ENCODE measurements at regions not wholly inside any gene's neighbourhood (a gene's known extent, or its start where the extent isn't known, plus 50 kb on each side); places are given as distances from the start of the nearest gene placed in this dataset.

DNA sequence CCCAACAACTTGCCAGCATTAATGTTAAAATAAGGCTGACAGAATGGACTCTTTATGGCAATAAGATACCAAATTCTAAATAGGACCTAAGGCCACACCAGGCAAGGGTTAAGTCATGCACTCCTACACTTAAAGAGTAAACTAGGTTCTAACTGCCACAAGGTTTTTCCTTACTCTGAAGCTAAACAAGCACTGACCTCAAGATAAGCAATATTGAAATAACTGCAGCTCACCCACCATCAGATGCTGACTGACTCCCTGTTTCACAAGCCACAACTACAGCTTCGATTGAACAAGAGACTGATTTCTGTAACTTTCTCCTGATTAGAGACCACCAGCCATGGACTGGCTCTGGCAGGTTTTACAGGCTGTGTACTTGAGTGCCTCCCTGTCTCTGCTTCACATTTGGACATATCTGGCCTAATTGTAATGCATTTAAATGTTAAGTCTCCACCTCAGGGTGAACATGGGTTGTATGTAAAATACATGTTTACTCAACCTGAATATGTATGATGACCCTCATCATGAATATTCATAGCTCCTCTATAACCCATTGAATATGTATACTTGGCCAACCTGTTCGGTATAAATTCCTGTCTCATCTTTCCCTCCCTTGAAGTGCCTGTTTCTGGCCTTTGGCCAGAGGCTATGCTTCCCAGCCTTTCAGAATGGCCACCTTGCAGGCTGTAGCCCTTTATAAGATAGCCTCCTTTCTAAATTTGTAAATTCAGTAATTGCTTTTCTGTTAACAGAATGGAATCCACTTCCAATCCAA is 70.5 kb upstream of the DAAM1 start:
- H2AFZ ChIP-seq (ENCODE audit: low read depth, low read length), result no peak overlapping the region
- H3K79me2 ChIP-seq (replicated peaks; ENCODE audit: insufficient read depth, low read length), result no peaks in the 10 kb centered on the region
- no peaks in the 10 kb centered on the region for H3K9me2 ChIP-seq (ENCODE audit: insufficient read depth, low read length)
- no peaks in the 10 kb centered on the region for H3K36me3 ChIP-seq (ENCODE audit: insufficient read depth, low read length)
- no peaks in the 10 kb centered on the region for H4K20me1 ChIP-seq (ENCODE audit: insufficient read depth)
- H3K4me3 ChIP-seq (ENCODE audit: low read length), result no peak overlapping the region
- H3K9ac ChIP-seq (ENCODE audit: low read length), result no peak overlapping the region
- no peak overlapping the region for H3K27ac ChIP-seq (ENCODE audit: low read length)
- H3F3A ChIP-seq (ENCODE audit: insufficient read depth, low read length, poor library complexity, severe bottlenecking), result no peaks in the 10 kb centered on the region
- no peak overlapping the region for H3K4me2 ChIP-seq (ENCODE audit: low read length)
- H3K9me3 ChIP-seq (ENCODE audit: low read length), result no peaks in the 10 kb centered on the region
- TF ChIP-seq, protein P1, sequence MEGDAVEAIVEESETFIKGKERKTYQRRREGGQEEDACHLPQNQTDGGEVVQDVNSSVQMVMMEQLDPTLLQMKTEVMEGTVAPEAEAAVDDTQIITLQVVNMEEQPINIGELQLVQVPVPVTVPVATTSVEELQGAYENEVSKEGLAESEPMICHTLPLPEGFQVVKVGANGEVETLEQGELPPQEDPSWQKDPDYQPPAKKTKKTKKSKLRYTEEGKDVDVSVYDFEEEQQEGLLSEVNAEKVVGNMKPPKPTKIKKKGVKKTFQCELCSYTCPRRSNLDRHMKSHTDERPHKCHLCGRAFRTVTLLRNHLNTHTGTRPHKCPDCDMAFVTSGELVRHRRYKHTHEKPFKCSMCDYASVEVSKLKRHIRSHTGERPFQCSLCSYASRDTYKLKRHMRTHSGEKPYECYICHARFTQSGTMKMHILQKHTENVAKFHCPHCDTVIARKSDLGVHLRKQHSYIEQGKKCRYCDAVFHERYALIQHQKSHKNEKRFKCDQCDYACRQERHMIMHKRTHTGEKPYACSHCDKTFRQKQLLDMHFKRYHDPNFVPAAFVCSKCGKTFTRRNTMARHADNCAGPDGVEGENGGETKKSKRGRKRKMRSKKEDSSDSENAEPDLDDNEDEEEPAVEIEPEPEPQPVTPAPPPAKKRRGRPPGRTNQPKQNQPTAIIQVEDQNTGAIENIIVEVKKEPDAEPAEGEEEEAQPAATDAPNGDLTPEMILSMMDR (IDR thresholded peaks at IDR 0.05; ENCODE audit: poor library complexity, severe bottlenecking), result no peak
- no peak for TF ChIP-seq TAF1 (IDR thresholded peaks at IDR 0.05; ENCODE audit: low read depth)
- no peak for TF ChIP-seq EP300 (conservative IDR thresholded peaks at IDR 0.05; ENCODE audit: poor library complexity, severe bottlenecking)
- no peak for TF ChIP-seq EZH2 (IDR thresholded peaks at IDR 0.05; ENCODE audit: borderline replicate concordance, insufficient read depth, low read length, poor library complexity, severe bottlenecking)
- no peak for TF ChIP-seq SMC3 (conservative IDR thresholded peaks at IDR 0.05; ENCODE audit: poor library complexity)
- no peak for TF ChIP-seq POLR2AphosphoS5 (IDR thresholded peaks at IDR 0.05)
- TF ChIP-seq, protein P2, sequence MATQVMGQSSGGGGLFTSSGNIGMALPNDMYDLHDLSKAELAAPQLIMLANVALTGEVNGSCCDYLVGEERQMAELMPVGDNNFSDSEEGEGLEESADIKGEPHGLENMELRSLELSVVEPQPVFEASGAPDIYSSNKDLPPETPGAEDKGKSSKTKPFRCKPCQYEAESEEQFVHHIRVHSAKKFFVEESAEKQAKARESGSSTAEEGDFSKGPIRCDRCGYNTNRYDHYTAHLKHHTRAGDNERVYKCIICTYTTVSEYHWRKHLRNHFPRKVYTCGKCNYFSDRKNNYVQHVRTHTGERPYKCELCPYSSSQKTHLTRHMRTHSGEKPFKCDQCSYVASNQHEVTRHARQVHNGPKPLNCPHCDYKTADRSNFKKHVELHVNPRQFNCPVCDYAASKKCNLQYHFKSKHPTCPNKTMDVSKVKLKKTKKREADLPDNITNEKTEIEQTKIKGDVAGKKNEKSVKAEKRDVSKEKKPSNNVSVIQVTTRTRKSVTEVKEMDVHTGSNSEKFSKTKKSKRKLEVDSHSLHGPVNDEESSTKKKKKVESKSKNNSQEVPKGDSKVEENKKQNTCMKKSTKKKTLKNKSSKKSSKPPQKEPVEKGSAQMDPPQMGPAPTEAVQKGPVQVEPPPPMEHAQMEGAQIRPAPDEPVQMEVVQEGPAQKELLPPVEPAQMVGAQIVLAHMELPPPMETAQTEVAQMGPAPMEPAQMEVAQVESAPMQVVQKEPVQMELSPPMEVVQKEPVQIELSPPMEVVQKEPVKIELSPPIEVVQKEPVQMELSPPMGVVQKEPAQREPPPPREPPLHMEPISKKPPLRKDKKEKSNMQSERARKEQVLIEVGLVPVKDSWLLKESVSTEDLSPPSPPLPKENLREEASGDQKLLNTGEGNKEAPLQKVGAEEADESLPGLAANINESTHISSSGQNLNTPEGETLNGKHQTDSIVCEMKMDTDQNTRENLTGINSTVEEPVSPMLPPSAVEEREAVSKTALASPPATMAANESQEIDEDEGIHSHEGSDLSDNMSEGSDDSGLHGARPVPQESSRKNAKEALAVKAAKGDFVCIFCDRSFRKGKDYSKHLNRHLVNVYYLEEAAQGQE (IDR thresholded peaks at IDR 0.05; ENCODE audit: borderline replicate concordance), result no peak
- no peak for TF ChIP-seq RAD21 (conservative IDR thresholded peaks at IDR 0.05)
- no peak for TF ChIP-seq MXI1 (conservative IDR thresholded peaks at IDR 0.05; ENCODE audit: poor library complexity, severe bottlenecking)
- no peaks in the 10 kb centered on the region for H3K27me3 ChIP-seq (ENCODE audit: insufficient read depth, low read depth, low read length)

DNA sequence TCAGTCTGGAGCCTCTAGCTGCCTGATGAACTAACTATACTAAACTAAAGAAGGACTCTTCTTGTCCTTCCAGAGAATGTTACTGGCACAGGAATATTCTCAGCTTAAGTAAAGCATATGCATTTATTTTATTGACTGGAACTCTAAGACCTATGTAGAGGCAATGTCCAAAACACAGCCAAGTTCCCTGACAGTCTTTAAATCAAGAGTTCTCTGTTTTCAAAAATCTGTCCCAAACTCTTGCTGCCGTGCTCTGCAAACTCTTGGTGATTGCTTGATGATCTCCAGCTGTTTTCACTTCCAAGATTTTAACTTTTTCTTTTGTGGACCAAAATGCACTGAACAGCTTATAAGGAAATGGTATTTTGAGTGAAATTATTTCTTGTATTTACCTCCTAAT is 67.5 kb upstream of the DAAM1 start:
- Histone ChIP-seq H3K79me2 (replicated peaks; ENCODE audit: insufficient read depth, low read length) (no peaks in the 10 kb centered on the region), H3K27ac (ENCODE audit: low read length) (no peak overlapping the region), H2AFZ (ENCODE audit: low read depth, low read length) (no peak overlapping the region), H4K20me1 (ENCODE audit: insufficient read depth) (no peaks in the 10 kb centered on the region), H3K9me3 (ENCODE audit: low read length) (no peaks in the 10 kb centered on the region), H3K9ac (ENCODE audit: low read length) (no peak overlapping the region), H3F3A (ENCODE audit: insufficient read depth, low read length, poor library complexity, severe bottlenecking) (no peaks in the 10 kb centered on the region), H3K4me2 (ENCODE audit: low read length) (no peak overlapping the region), H3K36me3 (ENCODE audit: insufficient read depth, low read length) (no peaks in the 10 kb centered on the region), H3K4me3 (ENCODE audit: low read length) (no peak overlapping the region), H3K9me2 (ENCODE audit: insufficient read depth, low read length) (no peaks in the 10 kb centered on the region), H3K27me3 (ENCODE audit: insufficient read depth, low read depth, low read length) (no peaks in the 10 kb centered on the region)
- no peak for TF ChIP-seq POLR2AphosphoS5 (IDR thresholded peaks at IDR 0.05)
